GM13976 (cell line): ENCODE measurements at regions not wholly inside any gene's neighbourhood (a gene's known extent, or its start where the extent isn't known, plus 50 kb on each side); places are given as distances from the start of the nearest gene placed in this dataset.

Experiments
- DNase-seq: peaks from one replicate; pipeline ENCODE4 v3.0.0; 2012; ENCODE audit warnings: low spot score
- CTCF ChIP-seq: IDR thresholded peaks from 2 replicates; pipeline ENCODE4 v1.5.1; 2012; ENCODE audit warnings: borderline replicate concordance, mild to moderate bottlenecking; ENCODE audit not compliant: insufficient read depth; ENCODE audit errors: extremely low read depth, missing control alignments, control extremely low read depth
- in situ Hi-C: fragments of 300-500 bp; cut with MboI; formaldehyde crosslinking; loops from one replicate; pipeline ENCODE4 v1.12.0; 2022; ENCODE audit warnings: low sequenced_read_pairs, mixed read lengths, inconsistent platforms; ENCODE audit not compliant: unreplicated experiment

GRCh38 chr18:55054021-55054990, 95.0 kb upstream of the CCDC68 start:
- DNase-seq: no peak
- in situ Hi-C loops: no loop called here
- TF ChIP-seq CTCF: no peak

- no peak for DNase-seq
- no peak for TF ChIP-seq CTCF
- in situ Hi-C loops: no loop called here
Measured at GRCh38 chr18:55048892-55049291, 89.6 kb upstream of the CCDC68 start.

- no peak for DNase-seq
- in situ Hi-C loops: no loop called here
- TF ChIP-seq CTCF: no peak
Measured at GRCh38 chr18:55047546-55047945, 88.3 kb upstream of the CCDC68 start.

GRCh38 chr18:55041366-55041765, 82.1 kb upstream of the CCDC68 start:
- in situ Hi-C loops: no loop called here
- no peak for TF ChIP-seq CTCF
- DNase-seq: no peak

- DNase-seq: no peak
- no peak for TF ChIP-seq CTCF
- in situ Hi-C loops: no loop called here
Measured at GRCh38 chr18:55038162-55038561, 78.9 kb upstream of the CCDC68 start.

GRCh38 chr18:55034742-55035141, 75.5 kb upstream of the CCDC68 start:
- no peak for DNase-seq
- in situ Hi-C loops: no loop called here
- TF ChIP-seq CTCF: no peak
